Pancreas (tissue), 10 donors: ENCODE measurements at regions not wholly inside any gene's neighbourhood (a gene's known extent, or its start where the extent isn't known, plus 50 kb on each side); places are given as distances from the start of the nearest gene placed in this dataset.
A peak's percentile ranks its signal among the peaks of the same experiment; 100 is the strongest.

Experiments
- ATAC-seq, 4 donors: fragments of 200-7000 bp; cut with Tn5 transposase; one replicate each; pipeline versions ENCODE4 v1.8.0 to v1.9.1; 2020; ENCODE audit warnings: mild to moderate bottlenecking in 4 of 4, moderate library complexity in 4 of 4
- DNase-seq, 6 donors: peaks; one replicate each; pipeline ENCODE4 v3.0.0-alpha.2; 2020
- FAIRE-seq: peaks from 2 replicates; lab custom pipeline; 2012; peaks lifted over from hg19 to GRCh38; lab: Jason Lieb, UNC
- H3K27ac ChIP-seq, 4 donors: fragments of 200-600 bp; sonication (generic); 1 replicate in 3 of 4; 2 replicates in 1 of 4; pipeline versions ENCODE4 v1.5.0 to v1.8.0; 2020
- H3K27me3 ChIP-seq, 4 donors: fragments of 200-600 bp; one replicate each; pipeline ENCODE4 v1.8.0; 2021
- H3K36me3 ChIP-seq, 3 donors: fragments of 200-600 bp; sonication (generic) in 1 of 3; one replicate each; pipeline versions ENCODE4 v1.5.0 to v1.8.0; 2020 to 2021
- H3K4me1 ChIP-seq, 3 donors: fragments of 200-600 bp; one replicate each; pipeline ENCODE4 v1.8.0; 2021
- H3K4me3 ChIP-seq, 4 donors: fragments of 200-600 bp; sonication (generic) in 2 of 4; one replicate each; pipeline versions ENCODE4 v1.5.0 to v1.8.0; 2020 to 2021
- H3K9me3 ChIP-seq, 4 donors: fragments of 200-600 bp; one replicate each; pipeline ENCODE4 v1.8.0; 2021
- WGBS, 2 donors: extraction: QIAGEN DNeasy Blood & Tissue Kit; methylation state at CpG; one replicate each; pipeline ENCODE4 v1.1.7; 2013; 5-methylcytosine and 5-hydroxymethylcytosine counted together
- intact Hi-C, 3 donors: fragments of 100-400 bp; cut with DNase I; formaldehyde crosslinking; loops; one replicate each; pipeline versions ENCODE4 v1.11.1 to v1.14.2; 2022
- TF ChIP-seq, protein P1 (sequence below), 4 donors: fragments of 200-600 bp; sonication (generic) in 3 of 4; IDR thresholded peaks; one replicate each; pipeline versions ENCODE4 v1.5.0 to v1.8.0; 2021; ENCODE audit warnings: antibody characterized with exemption in 4 of 4
- donor health status: healthy with polysubstance abuse.
- donor health status: DM: no; HTN: no; CAD: no; lungs with moderate emphysema.
- donor health status: DM: no; HTN: no; CAD: no.
- donor health status: control.
- donor health status: control.
- donor health status: Bipolar disorder and iron deficiency.
- donor health status: DM: yes; HTN: yes; CAD: no.
- donor health status: DM: no; HTN: no; CAD: no.
- donor health status: DM: no; HTN: no; CAD: no.
- donor health status: DM: yes; HTN: yes; CAD: no.

DNA sequence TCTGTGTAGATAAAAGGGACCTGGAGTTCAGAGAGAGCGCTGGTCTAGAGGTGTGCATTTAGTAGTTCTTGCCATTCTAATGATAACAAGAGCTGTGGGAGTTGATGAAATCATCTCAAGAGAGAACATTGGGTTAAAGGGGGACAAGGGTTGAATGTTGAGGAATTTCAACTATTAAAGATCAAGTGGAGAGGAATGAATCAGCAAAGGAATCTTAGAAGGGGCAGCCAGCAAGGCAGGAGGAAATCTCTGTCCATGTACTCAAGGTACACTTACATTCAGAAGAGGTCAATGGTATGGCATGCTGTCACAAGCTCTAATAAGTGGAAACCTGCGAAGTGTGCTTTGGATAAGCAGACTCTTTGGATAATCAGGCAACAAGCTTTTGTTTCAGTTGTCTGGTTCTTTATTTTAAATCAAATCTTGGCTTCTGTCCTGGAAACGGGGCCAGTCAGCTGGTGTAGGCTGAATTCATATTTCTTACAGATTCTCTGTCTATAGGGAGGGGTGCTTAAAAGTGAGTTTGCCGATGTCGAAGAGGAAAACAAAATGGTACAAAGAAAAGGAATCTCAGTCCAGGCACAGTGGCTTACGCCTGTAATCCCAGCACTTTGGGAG is 320.5 kb upstream of the CD180 start:
- no peak overlapping the region for H3K27ac ChIP-seq
- ATAC-seq = no peak
- no peak overlapping the region for H3K4me3 ChIP-seq
- DNase-seq = no peak
- intact Hi-C loops = no loop called here
- no peaks in the 10 kb centered on the region for H3K9me3 ChIP-seq
- TF ChIP-seq, protein P1, sequence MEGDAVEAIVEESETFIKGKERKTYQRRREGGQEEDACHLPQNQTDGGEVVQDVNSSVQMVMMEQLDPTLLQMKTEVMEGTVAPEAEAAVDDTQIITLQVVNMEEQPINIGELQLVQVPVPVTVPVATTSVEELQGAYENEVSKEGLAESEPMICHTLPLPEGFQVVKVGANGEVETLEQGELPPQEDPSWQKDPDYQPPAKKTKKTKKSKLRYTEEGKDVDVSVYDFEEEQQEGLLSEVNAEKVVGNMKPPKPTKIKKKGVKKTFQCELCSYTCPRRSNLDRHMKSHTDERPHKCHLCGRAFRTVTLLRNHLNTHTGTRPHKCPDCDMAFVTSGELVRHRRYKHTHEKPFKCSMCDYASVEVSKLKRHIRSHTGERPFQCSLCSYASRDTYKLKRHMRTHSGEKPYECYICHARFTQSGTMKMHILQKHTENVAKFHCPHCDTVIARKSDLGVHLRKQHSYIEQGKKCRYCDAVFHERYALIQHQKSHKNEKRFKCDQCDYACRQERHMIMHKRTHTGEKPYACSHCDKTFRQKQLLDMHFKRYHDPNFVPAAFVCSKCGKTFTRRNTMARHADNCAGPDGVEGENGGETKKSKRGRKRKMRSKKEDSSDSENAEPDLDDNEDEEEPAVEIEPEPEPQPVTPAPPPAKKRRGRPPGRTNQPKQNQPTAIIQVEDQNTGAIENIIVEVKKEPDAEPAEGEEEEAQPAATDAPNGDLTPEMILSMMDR (IDR thresholded peaks at IDR 0.05) = no peak
- WGBS, 2 donors = 67 to 85% methylated on average over 6 of the region's 6 CpGs
- H3K36me3 ChIP-seq = no peaks in the 10 kb centered on the region
- FAIRE-seq = no peak
- H3K4me1 ChIP-seq = no peaks in the 10 kb centered on the region
- H3K27me3 ChIP-seq = no peaks in the 10 kb centered on the region

DNA sequence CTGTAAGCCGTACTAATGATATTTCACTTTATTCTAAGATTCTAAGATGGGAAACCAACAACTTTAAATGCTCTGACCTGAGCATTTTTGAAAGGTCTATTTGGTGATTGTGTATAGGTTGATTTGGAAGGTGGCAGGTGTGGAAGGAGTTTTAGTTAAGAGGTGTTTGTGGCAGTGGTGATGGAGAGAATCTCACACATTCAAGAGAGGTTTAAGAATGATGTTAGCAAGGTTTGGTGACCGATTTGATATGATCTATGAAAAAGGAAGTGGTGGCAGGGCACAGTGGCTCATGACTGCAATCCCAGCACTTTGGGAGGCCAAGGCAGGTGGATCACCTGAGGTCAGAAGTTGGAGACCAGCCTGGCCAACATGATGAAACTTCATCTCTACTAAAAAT is 319.2 kb upstream of the CD180 start:
- TF ChIP-seq, protein P1 (IDR thresholded peaks at IDR 0.05) = no peak
- DNase-seq (no peak), ATAC-seq (no peak), FAIRE-seq (no peak)
- WGBS, 2 donors = 72 to 80% methylated on average over 2 of the region's 2 CpGs
- Histone ChIP-seq H3K4me3 (no peak overlapping the region), H3K27me3 (no peaks in the 10 kb centered on the region), H3K9me3 (no peaks in the 10 kb centered on the region), H3K36me3 (no peaks in the 10 kb centered on the region), H3K27ac (no peak overlapping the region), H3K4me1 (no peaks in the 10 kb centered on the region)
- intact Hi-C loops = no loop called here

GRCh38 chr5:67515020-67515689 is 318.6 kb upstream of the CD180 start:
- FAIRE-seq (no peak), ATAC-seq (no peak), DNase-seq (no peak)
- Histone ChIP-seq H3K4me1 (no peaks in the 10 kb centered on the region), H3K4me3 (no peak overlapping the region), H3K36me3 (no peaks in the 10 kb centered on the region), H3K9me3 (no peaks in the 10 kb centered on the region), H3K27ac (no peak overlapping the region), H3K27me3 (no peaks in the 10 kb centered on the region)
- intact Hi-C loops = no loop called here
- TF ChIP-seq, protein P1 (IDR thresholded peaks at IDR 0.05) = no peak
- 77 to 79% methylated on average over 7 of the region's 7 CpGs for WGBS, 2 donors

DNA sequence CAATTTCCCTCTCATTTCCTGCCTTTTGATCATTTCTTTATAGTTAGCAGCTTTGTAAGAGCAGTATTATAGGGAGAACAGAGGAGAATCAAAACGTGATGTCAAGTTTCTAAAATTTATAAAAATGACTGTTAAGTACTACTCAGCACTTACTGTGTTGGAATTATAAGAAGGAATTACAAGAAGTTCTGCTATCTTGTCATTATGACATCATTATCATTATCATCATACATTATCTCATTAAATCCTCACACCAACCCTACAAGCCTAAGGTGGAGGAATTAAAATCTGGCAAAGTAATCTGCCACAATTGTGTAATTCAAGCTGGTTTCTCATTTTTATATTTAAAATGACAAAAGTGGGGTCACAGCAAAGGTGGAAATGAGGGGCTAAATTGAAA is 316.2 kb upstream of the CD180 start:
- FAIRE-seq = no peak
- Histone ChIP-seq H3K27me3 (no peaks in the 10 kb centered on the region), H3K36me3 (no peaks in the 10 kb centered on the region), H3K27ac (no peak overlapping the region), H3K9me3 (no peaks in the 10 kb centered on the region), H3K4me1 (no peaks in the 10 kb centered on the region), H3K4me3 (no peak overlapping the region)
- no peak for ATAC-seq
- intact Hi-C loops = no loop called here
- TF ChIP-seq, protein P1 (IDR thresholded peaks at IDR 0.05) = no peak
- 73 to 85% methylated on average over 1 of the region's 1 CpG for WGBS, 2 donors
- no peak for DNase-seq

GRCh38 chr5:67511911-67512310 is 315.3 kb upstream of the CD180 start:
- 75 to 81% methylated on average over 1 of the region's 1 CpG for WGBS, 2 donors
- Histone ChIP-seq H3K27ac (no peak overlapping the region), H3K9me3 (no peaks in the 10 kb centered on the region), H3K4me3 (no peak overlapping the region), H3K4me1 (no peaks in the 10 kb centered on the region), H3K36me3 (no peaks in the 10 kb centered on the region), H3K27me3 (no peaks in the 10 kb centered on the region)
- peak; percentile 13 for FAIRE-seq
- intact Hi-C loops = no loop called here
- DNase-seq = no peak
- TF ChIP-seq, protein P1 (IDR thresholded peaks at IDR 0.05) = no peak
- peak in 1 of 4 donors; percentile 27 for ATAC-seq
